Tibial nerve (tissue), 4 donors: ENCODE measurements at regions not wholly inside any gene's neighbourhood (a gene's known extent, or its start where the extent isn't known, plus 50 kb on each side); places are given as distances from the start of the nearest gene placed in this dataset.

Experiments
- EP300 ChIP-seq, 2 donors: sonication (generic); formaldehyde crosslinking; IDR thresholded peaks; one replicate each; pipeline ENCODE4 v1.6.1; 2017; ENCODE audit warnings: antibody characterized with exemption in 2 of 2, mild to moderate bottlenecking in 1 of 2
- POLR2A ChIP-seq, 2 donors: fragments of 450-650 bp; IDR thresholded peaks; one replicate each; pipeline ENCODE4 v1.6.1; 2017; ENCODE audit warnings: antibody characterized with exemption in 2 of 2, mild to moderate bottlenecking in 2 of 2, moderate library complexity in 2 of 2
- TF ChIP-seq, protein P1 (sequence below), 5 experiments: fragments of 200-600 bp in 3 of 5; fragments of 450-650 bp in 2 of 5; sonication (generic) in 3 of 5; IDR thresholded peaks; one replicate each; pipeline ENCODE4 v1.5.1; 2016 to 2019; ENCODE audit warnings: antibody characterized with exemption in 5 of 5, mild to moderate bottlenecking in 3 of 5, moderate library complexity in 2 of 5

DNA sequence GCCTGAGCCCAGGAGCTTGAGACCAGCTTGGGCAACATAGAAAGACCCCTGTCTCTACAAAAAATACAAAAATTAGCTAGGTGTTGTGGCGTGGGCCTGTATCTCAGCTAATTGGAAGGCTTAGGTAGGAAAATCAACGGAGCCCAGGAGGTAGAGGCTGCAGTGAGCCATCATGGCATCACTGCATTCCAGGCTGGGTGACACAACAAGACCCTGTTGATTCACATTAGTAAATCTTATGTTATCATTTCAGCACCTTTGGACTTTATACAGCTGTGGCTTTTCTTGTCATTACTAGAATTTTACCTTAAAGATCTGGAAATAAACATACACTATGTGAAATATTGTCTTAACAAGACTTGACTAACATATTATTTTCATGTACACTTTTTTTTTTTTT lies 185.0 kb downstream of the ZNF608 start:
- TF ChIP-seq, protein P1, sequence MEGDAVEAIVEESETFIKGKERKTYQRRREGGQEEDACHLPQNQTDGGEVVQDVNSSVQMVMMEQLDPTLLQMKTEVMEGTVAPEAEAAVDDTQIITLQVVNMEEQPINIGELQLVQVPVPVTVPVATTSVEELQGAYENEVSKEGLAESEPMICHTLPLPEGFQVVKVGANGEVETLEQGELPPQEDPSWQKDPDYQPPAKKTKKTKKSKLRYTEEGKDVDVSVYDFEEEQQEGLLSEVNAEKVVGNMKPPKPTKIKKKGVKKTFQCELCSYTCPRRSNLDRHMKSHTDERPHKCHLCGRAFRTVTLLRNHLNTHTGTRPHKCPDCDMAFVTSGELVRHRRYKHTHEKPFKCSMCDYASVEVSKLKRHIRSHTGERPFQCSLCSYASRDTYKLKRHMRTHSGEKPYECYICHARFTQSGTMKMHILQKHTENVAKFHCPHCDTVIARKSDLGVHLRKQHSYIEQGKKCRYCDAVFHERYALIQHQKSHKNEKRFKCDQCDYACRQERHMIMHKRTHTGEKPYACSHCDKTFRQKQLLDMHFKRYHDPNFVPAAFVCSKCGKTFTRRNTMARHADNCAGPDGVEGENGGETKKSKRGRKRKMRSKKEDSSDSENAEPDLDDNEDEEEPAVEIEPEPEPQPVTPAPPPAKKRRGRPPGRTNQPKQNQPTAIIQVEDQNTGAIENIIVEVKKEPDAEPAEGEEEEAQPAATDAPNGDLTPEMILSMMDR (IDR thresholded peaks at IDR 0.05), result no peak
- TF ChIP-seq POLR2A (IDR thresholded peaks at IDR 0.05) (no peak), EP300 (IDR thresholded peaks at IDR 0.05) (no peak)
